Glutamatergic neuron (in vitro differentiated cells): ENCODE measurements at regions not wholly inside any gene's neighbourhood (a gene's known extent, or its start where the extent isn't known, plus 50 kb on each side); places are given as distances from the start of the nearest gene placed in this dataset.
A peak's percentile ranks its signal among the peaks of the same experiment; 100 is the strongest.

Source experiments
- DNase-seq: peaks from one replicate; pipeline ENCODE4 v3.0.0; 2022
- H3K27ac Mint-ChIP-seq: one replicate; pipeline ENCODE4 v1.8.0; 2020; ENCODE audit warnings: mild to moderate bottlenecking, mixed read lengths, inconsistent platforms; ENCODE audit not compliant: unreplicated experiment
- H3K27me3 Mint-ChIP-seq: one replicate; pipeline ENCODE4 v1.8.0; 2020; ENCODE audit warnings: mild to moderate bottlenecking, moderate library complexity, mixed read lengths, inconsistent platforms; ENCODE audit not compliant: unreplicated experiment
- H3K36me3 Mint-ChIP-seq: one replicate; pipeline ENCODE4 v1.8.0; 2020; ENCODE audit warnings: mild to moderate bottlenecking, mixed read lengths, inconsistent platforms; ENCODE audit not compliant: unreplicated experiment
- H3K4me1 Mint-ChIP-seq: one replicate; pipeline ENCODE4 v1.8.0; 2020; ENCODE audit warnings: mild to moderate bottlenecking, low read depth, mixed read lengths, inconsistent platforms; ENCODE audit not compliant: unreplicated experiment
- H3K4me3 Mint-ChIP-seq: one replicate; pipeline ENCODE4 v1.8.0; 2020; ENCODE audit warnings: mild to moderate bottlenecking, mixed read lengths, inconsistent platforms; ENCODE audit not compliant: unreplicated experiment
- H3K9me3 Mint-ChIP-seq: one replicate; pipeline ENCODE4 v1.8.0; 2020; ENCODE audit warnings: mild to moderate bottlenecking, moderate library complexity, mixed read lengths, inconsistent platforms; ENCODE audit not compliant: unreplicated experiment
- CTCF ChIP-seq: fragments of 200-600 bp; sonication (generic); IDR thresholded peaks from one replicate; pipeline ENCODE4 v1.5.0; 2021; ENCODE audit not compliant: partially characterized antibody, unreplicated experiment

DNA sequence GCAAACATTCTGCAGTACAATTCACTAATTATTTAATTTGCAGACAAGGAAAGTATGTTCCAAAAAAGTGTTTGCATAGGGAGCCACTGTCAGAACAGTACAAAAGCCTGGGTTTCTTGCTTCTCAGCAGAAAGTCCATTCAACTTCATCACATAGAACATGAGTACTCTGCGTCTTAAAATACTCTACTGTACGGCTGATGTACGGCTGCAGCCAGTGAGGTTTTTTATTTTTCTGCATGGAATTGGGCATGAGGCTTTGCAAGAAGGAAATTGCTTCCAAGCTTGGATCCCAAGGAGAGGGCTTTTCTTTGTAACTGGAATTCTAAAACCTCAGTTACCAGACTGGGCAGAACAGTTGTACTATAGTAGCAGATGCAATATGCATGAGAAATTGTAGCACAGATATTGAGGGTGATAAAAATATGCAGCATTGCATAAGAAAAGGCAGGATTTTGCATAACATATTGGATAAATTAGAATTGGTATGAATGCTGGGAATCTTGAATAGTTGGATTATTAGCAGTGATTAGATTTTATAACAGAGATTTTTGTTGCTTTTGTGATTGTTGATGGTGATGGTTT is 178.1 kb upstream of the CDH9 start:
- no peak for DNase-seq
- H3K4me3 Mint-ChIP-seq = no peak overlapping the region
- H3K9me3 Mint-ChIP-seq = no peaks in the 10 kb centered on the region
- H3K27ac Mint-ChIP-seq = no peak overlapping the region
- no peaks in the 10 kb centered on the region for H3K36me3 Mint-ChIP-seq
- no peaks in the 10 kb centered on the region for H3K4me1 Mint-ChIP-seq
- TF ChIP-seq CTCF = no peak
- no peaks in the 10 kb centered on the region for H3K27me3 Mint-ChIP-seq

GRCh38 chr5:27208051-27208450 is 169.7 kb upstream of the CDH9 start:
- no peak for TF ChIP-seq CTCF
- Mint-ChIP-seq H3K36me3 (peaks cover 9% of the 10 kb centered on the region), H3K9me3 (peaks cover 2% of the 10 kb centered on the region), H3K4me3 (no peak overlapping the region), H3K4me1 (no peaks in the 10 kb centered on the region), H3K27me3 (peaks cover 4% of the 10 kb centered on the region), H3K27ac (no peak overlapping the region)
- no peak for DNase-seq

DNA sequence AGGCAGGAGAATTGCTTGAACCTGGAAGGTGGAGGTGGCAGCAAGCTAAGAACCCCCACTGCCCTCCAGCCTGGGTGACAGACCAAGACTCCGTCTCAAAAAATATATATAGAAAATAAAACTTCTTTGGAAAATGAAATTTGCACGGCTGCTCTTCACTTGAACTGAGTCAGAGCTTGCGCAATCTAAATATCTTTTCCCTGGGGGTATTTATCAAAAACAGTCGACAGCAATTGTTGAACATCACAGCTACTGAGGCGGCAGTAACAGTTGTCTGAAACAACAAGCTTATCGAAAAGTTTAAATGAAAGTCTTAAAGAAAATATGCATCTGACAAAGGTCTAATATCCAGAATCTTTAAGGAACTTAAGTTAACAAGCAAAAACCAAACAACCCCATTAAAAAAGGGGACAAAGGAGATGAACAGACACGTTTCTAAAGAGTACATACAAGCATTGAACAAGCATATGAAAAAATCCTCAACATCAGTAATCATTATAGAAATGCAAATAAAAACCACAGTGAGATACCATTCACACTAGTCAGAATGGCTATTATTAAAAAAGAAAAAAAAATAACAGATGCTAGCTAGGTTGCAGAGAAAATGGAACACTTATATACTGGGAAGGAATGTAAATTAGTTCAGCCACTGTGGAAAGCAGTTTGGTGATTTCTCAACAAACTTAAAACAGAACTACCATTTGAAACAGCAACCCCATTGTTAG is 153.6 kb upstream of the CDH9 start:
- no peak for DNase-seq
- no peaks in the 10 kb centered on the region for H3K36me3 Mint-ChIP-seq
- no peak for TF ChIP-seq CTCF
- H3K4me1 Mint-ChIP-seq = no peaks in the 10 kb centered on the region
- H3K4me3 Mint-ChIP-seq = no peak overlapping the region
- H3K9me3 Mint-ChIP-seq = no peaks in the 10 kb centered on the region
- no peaks in the 10 kb centered on the region for H3K27me3 Mint-ChIP-seq
- H3K27ac Mint-ChIP-seq = no peak overlapping the region

GRCh38 chr5:27172693-27173092 is 134.3 kb upstream of the CDH9 start:
- no peaks in the 10 kb centered on the region for H3K27me3 Mint-ChIP-seq
- H3K4me1 Mint-ChIP-seq = no peaks in the 10 kb centered on the region
- H3K9me3 Mint-ChIP-seq = no peaks in the 10 kb centered on the region
- no peak for DNase-seq
- H3K27ac Mint-ChIP-seq = no peak overlapping the region
- no peak for TF ChIP-seq CTCF
- H3K36me3 Mint-ChIP-seq = no peaks in the 10 kb centered on the region
- no peak overlapping the region for H3K4me3 Mint-ChIP-seq

- Mint-ChIP-seq H3K27me3 (no peaks in the 10 kb centered on the region), H3K4me3 (no peak overlapping the region), H3K27ac (no peak overlapping the region), H3K36me3 (no peaks in the 10 kb centered on the region), H3K4me1 (no peaks in the 10 kb centered on the region), H3K9me3 (no peaks in the 10 kb centered on the region)
- no peak for TF ChIP-seq CTCF
- peak; percentile 13 for DNase-seq
These were observed 133.4 kb upstream of the CDH9 start for GRCh38 chr5:27171761-27172261.
